Posterior cingulate gyrus (tissue), 11 donors: ENCODE measurements at regions not wholly inside any gene's neighbourhood (a gene's known extent, or its start where the extent isn't known, plus 50 kb on each side); places are given as distances from the start of the nearest gene placed in this dataset.
"Not testable (repeated sequence)": the region's sequence is repeated elsewhere in the genome, so short reads cannot be mapped to it uniquely, and the experiment has no call there.

Experiments
- DNase-seq, 10 donors: peaks; one replicate each; pipeline versions ENCODE4 v3.0.0 to v3.0.0-alpha.2; 2020 to 2021; ENCODE audit warnings: mixed read lengths in 3 of 10
- intact Hi-C: fragments of 100-400 bp; cut with DNase I; formaldehyde crosslinking; loops from one replicate; pipeline ENCODE4 v1.15.1; 2023

GRCh38 chr9:25472085-25472607 is 206.1 kb downstream of the TUSC1 start:
- DNase-seq = peak in 3 of 10 donors; percentile 10 to 25 (median 25)
- intact Hi-C loops = no loop called here

- intact Hi-C loops = no loop called here
- no peak for DNase-seq
Measured at GRCh38 chr9:25461416-25461815, 216.8 kb downstream of the TUSC1 start.

- DNase-seq = peak in 1 of 10 donors; percentile 31
- intact Hi-C loops = no loop called here
Measured at GRCh38 chr9:25453875-25454274, 224.4 kb downstream of the TUSC1 start.

GRCh38 chr9:25449503-25449902 is 228.7 kb downstream of the TUSC1 start:
- intact Hi-C loops = no loop called here

GRCh38 chr9:25445721-25446120 is 232.5 kb downstream of the TUSC1 start:
- peak in 2 of 10 donors; percentile 57 to 72 for DNase-seq
- intact Hi-C loops = not testable (repeated sequence)

More at GRCh38 chr9:25449503-25449902, 228.7 kb downstream of the TUSC1 start:
- no peak for DNase-seq

- no peak for DNase-seq
- intact Hi-C loops = no loop called here
Measured at GRCh38 chr9:25442526-25442925, 235.7 kb downstream of the TUSC1 start.

GRCh38 chr9:25427898-25428297 is 250.3 kb downstream of the TUSC1 start:
- peak in 1 of 10 donors; percentile 46 for DNase-seq
- intact Hi-C loops = no loop called here

GRCh38 chr9:25427290-25427689 is 251.0 kb downstream of the TUSC1 start:
- intact Hi-C loops = no loop called here
- peak in 2 of 10 donors; percentile 70 to 73 for DNase-seq

- no peak for DNase-seq
Measured at GRCh38 chr9:25421560-25421959, 256.7 kb downstream of the TUSC1 start.

GRCh38 chr9:25418974-25419373 is 259.3 kb downstream of the TUSC1 start:
- DNase-seq = no peak
- intact Hi-C loops = no loop called here

More at GRCh38 chr9:25421560-25421959, 256.7 kb downstream of the TUSC1 start:
- intact Hi-C loops = no loop called here

GRCh38 chr9:25415718-25416117 is 262.5 kb downstream of the TUSC1 start:
- intact Hi-C loops = no loop called here
- DNase-seq = no peak

- no peak for DNase-seq
- intact Hi-C loops = no loop called here
Measured at GRCh38 chr9:25412646-25413045, 265.6 kb downstream of the TUSC1 start.

- DNase-seq = no peak
- intact Hi-C loops = no loop called here
Measured at GRCh38 chr9:25397746-25398145, 280.5 kb downstream of the TUSC1 start.

GRCh38 chr9:25396828-25397227 is 281.4 kb downstream of the TUSC1 start:
- intact Hi-C loops = no loop called here
- DNase-seq = no peak

- intact Hi-C loops = no loop called here
- no peak for DNase-seq
Measured at GRCh38 chr9:25381141-25381540, 297.1 kb downstream of the TUSC1 start.

- intact Hi-C loops = no loop called here
- peak in 2 of 10 donors; percentile 57 to 60 for DNase-seq
Measured at GRCh38 chr9:25377039-25377438, 301.2 kb downstream of the TUSC1 start.

GRCh38 chr9:25374281-25374680 is 304.0 kb downstream of the TUSC1 start:
- intact Hi-C loops = no loop called here
- no peak for DNase-seq

- no peak for DNase-seq
- intact Hi-C loops = no loop called here
Measured at GRCh38 chr9:25366906-25367305, 311.3 kb downstream of the TUSC1 start.

- no peak for DNase-seq
- intact Hi-C loops = no loop called here
Measured at GRCh38 chr9:25353783-25354182, 324.5 kb downstream of the TUSC1 start.

- no peak for DNase-seq
- intact Hi-C loops = no loop called here
Measured at GRCh38 chr9:25350011-25350410, 328.2 kb downstream of the TUSC1 start.

GRCh38 chr9:25322142-25322541 is 356.1 kb downstream of the TUSC1 start:
- intact Hi-C loops = no loop called here
- DNase-seq = no peak

GRCh38 chr9:25310961-25311360 is 367.3 kb downstream of the TUSC1 start:
- no peak for DNase-seq
- intact Hi-C loops = no loop called here

GRCh38 chr9:25308549-25308948 is 369.7 kb downstream of the TUSC1 start:
- no peak for DNase-seq
- intact Hi-C loops = no loop called here
